T-helper 17 cell (primary cell): ENCODE measurements at regions not wholly inside any gene's neighbourhood (a gene's known extent, or its start where the extent isn't known, plus 50 kb on each side); places are given as distances from the start of the nearest gene placed in this dataset.

Experiments
- ATAC-seq: fragments of 150-1000 bp; cut with Tn5 transposase; 2 replicates; pipeline ENCODE4 v1.10.0; 2021; ENCODE audit warnings: mild to moderate bottlenecking, moderate library complexity
- DNase-seq, 3 donors: peaks; one replicate each; pipeline versions ENCODE4 v3.0.0 to v3.0.0-alpha.2; 2020 to 2021
- H3K9me3 ChIP-seq: one replicate; pipeline ENCODE4 v1.7.0; 2013; ENCODE audit warnings: low read length, mild to moderate bottlenecking; ENCODE audit not compliant: control insufficient read depth, poor library complexity, severe bottlenecking
- H3K27ac Mint-ChIP-seq: one replicate; pipeline ENCODE4 v1.8.0; 2022; ENCODE audit warnings: mild to moderate bottlenecking, moderate library complexity, mixed read lengths
- H3K27me3 Mint-ChIP-seq: one replicate; pipeline ENCODE4 v1.8.0; 2022; ENCODE audit warnings: mixed read lengths
- H3K36me3 Mint-ChIP-seq: one replicate; pipeline ENCODE4 v1.8.0; 2022; ENCODE audit warnings: low read depth, mixed read lengths
- H3K4me1 Mint-ChIP-seq: one replicate; pipeline ENCODE4 v1.8.0; 2022; ENCODE audit warnings: mild to moderate bottlenecking, mixed read lengths
- H3K4me3 Mint-ChIP-seq: one replicate; pipeline ENCODE4 v1.8.0; 2022; ENCODE audit warnings: mild to moderate bottlenecking, moderate library complexity, mixed read lengths

DNA sequence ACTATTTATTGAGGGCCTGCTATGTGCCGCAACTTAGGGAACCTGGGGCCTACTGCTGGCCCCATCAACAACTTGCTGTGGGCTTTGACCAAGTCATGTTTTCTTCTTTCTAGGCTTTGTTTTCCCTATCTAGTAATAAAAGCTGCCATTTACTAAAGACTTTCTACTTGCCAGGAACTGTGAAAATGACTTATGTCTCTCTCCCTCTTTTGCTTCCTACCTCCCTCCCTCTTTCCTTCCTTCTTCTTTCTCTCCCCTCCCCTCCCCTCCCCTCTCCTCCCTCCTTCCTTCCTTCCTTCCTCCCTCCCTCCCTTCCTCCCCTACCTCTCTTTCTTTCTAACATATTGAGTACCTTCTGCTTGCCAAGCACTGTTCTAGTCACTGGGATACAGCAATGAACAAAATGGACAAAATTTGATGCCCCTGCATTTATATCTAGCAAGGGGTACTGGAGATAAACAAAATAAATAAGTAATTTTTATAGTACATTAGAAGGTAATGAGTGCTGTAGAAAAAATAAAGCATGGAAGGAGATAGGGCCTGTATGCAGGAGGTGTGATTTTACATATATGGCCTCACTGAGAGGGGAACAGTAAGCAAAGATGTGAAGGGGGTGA is 170.3 kb upstream of the USP24 start:
- no peaks in the 10 kb centered on the region for H3K27me3 Mint-ChIP-seq
- no peak overlapping the region for H3K4me3 Mint-ChIP-seq
- H3K27ac Mint-ChIP-seq: peak overlapping the region; percentile 4
- ATAC-seq (no peak), DNase-seq (no peak)
- H3K4me1 Mint-ChIP-seq: no peaks in the 10 kb centered on the region
- no peaks in the 10 kb centered on the region for H3K9me3 ChIP-seq
- no peaks in the 10 kb centered on the region for H3K36me3 Mint-ChIP-seq

DNA sequence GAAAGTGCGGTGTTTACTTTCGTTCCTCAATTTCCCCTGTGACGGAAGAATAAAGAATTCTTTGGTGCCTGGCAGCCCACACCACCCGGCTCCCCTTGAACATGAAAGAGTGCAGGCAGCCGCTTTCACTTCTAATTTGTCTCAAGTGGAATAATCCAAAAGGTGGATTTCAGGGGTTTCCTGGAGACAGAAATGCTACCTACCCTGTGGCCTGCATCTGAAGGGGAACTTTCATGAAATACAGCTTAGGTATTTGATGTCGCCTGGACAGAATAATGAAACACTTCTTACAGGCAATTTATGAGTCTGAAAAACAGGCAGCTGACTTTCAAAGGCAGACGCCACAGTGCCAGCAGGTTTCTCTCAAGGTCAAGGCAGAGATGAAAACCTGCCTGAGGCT is 169.5 kb upstream of the USP24 start:
- Mint-ChIP-seq H3K4me1 (no peaks in the 10 kb centered on the region), H3K4me3 (peak overlapping the region; percentile 5), H3K27me3 (no peaks in the 10 kb centered on the region), H3K27ac (no peak overlapping the region), H3K36me3 (no peaks in the 10 kb centered on the region)
- no peaks in the 10 kb centered on the region for H3K9me3 ChIP-seq
- ATAC-seq (no peak), DNase-seq (no peak)

DNA sequence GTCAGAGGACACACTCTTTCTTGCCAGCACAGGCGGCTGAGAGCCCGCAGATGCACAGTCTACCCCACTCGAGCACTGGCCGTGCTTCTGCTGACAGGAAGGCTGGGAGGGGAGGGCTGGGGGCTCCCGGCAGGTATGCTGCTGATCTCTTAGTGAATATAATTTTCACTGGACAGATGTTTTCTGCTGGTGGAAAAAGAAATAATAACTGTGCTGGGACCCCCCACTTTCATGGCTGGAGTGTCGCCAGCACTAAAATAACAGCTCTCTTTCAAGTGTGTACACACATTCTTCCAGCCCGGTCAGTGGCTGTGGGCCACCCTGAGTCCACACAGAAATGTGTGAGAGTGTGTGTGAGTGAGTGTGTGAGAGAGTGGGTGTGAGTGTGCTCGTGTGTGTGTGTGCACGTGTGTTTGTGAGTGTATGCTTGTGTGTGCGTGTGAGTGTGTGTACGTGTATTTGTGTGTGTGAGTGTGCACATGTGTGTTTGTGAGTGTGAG is 167.7 kb upstream of the USP24 start:
- H3K4me1 Mint-ChIP-seq: peaks cover 9% of the 10 kb centered on the region
- H3K36me3 Mint-ChIP-seq: no peaks in the 10 kb centered on the region
- H3K9me3 ChIP-seq: no peaks in the 10 kb centered on the region
- peak overlapping the region; percentile 59 for H3K27ac Mint-ChIP-seq
- no peak overlapping the region for H3K4me3 Mint-ChIP-seq
- ATAC-seq (no peak), DNase-seq (no peak)
- H3K27me3 Mint-ChIP-seq: no peaks in the 10 kb centered on the region

- no peaks in the 10 kb centered on the region for H3K27me3 Mint-ChIP-seq
- no peaks in the 10 kb centered on the region for H3K9me3 ChIP-seq
- peaks cover 14% of the 10 kb centered on the region for H3K4me1 Mint-ChIP-seq
- peaks cover 3% of the 10 kb centered on the region for H3K36me3 Mint-ChIP-seq
- no peak overlapping the region for H3K4me3 Mint-ChIP-seq
- DNase-seq: no peak
- ATAC-seq: no peak
- H3K27ac Mint-ChIP-seq: no peak overlapping the region
Measured at GRCh38 chr1:55381983-55382382, 166.8 kb upstream of the USP24 start.

- ATAC-seq (no peak), DNase-seq (no peak)
- Mint-ChIP-seq H3K4me1 (peaks cover 14% of the 10 kb centered on the region), H3K36me3 (peaks cover 3% of the 10 kb centered on the region), H3K4me3 (no peak overlapping the region), H3K27me3 (no peaks in the 10 kb centered on the region), H3K27ac (no peak overlapping the region)
- no peaks in the 10 kb centered on the region for H3K9me3 ChIP-seq
Measured at GRCh38 chr1:55381491-55381890, 166.3 kb upstream of the USP24 start.

DNA sequence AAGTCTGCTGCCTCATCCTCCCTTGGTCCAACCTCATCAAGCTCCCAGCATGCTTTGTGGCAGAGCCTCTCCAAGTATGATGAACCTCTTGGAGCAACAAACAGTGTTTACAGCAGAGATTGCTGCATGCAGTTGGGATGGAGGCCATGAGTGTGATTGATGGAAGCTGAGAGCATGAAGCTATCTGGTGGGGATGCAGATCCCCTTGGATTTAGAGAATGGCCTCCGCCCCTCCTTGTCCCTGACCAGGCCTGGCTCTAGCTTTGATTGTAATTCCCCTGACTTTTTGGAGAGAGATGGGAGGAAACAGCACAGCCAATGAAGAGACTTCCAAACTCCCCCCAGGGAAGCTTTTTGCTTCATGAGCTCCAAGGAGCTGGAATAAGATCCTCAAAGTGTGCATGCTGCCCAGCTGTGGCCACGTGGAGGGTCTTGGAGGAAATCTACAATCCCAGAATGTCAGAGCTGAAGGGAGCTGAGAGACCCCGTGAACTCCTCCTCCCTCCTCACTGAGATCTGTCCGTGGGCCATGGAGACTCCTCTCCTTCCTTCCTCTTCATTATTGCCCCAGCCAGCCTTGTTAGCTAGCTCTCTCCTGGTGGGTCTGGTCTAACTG is 165.3 kb upstream of the USP24 start:
- no peaks in the 10 kb centered on the region for H3K9me3 ChIP-seq
- no peak overlapping the region for H3K27ac Mint-ChIP-seq
- peaks cover 14% of the 10 kb centered on the region for H3K4me1 Mint-ChIP-seq
- no peak overlapping the region for H3K4me3 Mint-ChIP-seq
- DNase-seq: no peak
- ATAC-seq: no peak
- peaks cover 3% of the 10 kb centered on the region for H3K36me3 Mint-ChIP-seq
- H3K27me3 Mint-ChIP-seq: no peaks in the 10 kb centered on the region

DNA sequence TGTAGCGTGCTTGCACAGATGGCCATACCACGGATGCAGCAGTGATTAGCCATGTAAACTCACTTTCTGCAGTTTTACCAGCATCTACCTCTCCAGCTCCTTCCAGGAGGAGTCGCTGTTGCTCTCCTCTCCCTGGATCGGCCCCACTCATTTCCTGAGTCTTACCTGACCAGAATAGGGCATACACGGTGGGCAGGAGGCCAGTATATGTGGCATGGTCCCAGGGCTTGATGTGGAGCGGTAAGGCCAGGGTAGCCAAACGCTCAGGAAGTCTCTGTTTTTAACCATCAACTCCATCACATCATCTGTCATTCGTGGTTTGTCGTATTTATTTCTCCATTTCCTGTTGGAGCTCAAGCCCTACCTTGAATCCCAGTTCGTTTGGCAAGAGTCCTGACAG is 163.4 kb upstream of the USP24 start:
- Mint-ChIP-seq H3K4me3 (no peak overlapping the region), H3K27me3 (no peaks in the 10 kb centered on the region), H3K36me3 (peaks cover 3% of the 10 kb centered on the region), H3K4me1 (peaks cover 15% of the 10 kb centered on the region), H3K27ac (peak overlapping the region; percentile 41)
- DNase-seq: no peak
- peak; percentile 42 for ATAC-seq
- no peaks in the 10 kb centered on the region for H3K9me3 ChIP-seq

GRCh38 chr1:55376897-55377296 is 161.7 kb upstream of the USP24 start:
- Mint-ChIP-seq H3K4me3 (no peak overlapping the region), H3K4me1 (peaks cover 15% of the 10 kb centered on the region)
- ATAC-seq: no peak

DNA sequence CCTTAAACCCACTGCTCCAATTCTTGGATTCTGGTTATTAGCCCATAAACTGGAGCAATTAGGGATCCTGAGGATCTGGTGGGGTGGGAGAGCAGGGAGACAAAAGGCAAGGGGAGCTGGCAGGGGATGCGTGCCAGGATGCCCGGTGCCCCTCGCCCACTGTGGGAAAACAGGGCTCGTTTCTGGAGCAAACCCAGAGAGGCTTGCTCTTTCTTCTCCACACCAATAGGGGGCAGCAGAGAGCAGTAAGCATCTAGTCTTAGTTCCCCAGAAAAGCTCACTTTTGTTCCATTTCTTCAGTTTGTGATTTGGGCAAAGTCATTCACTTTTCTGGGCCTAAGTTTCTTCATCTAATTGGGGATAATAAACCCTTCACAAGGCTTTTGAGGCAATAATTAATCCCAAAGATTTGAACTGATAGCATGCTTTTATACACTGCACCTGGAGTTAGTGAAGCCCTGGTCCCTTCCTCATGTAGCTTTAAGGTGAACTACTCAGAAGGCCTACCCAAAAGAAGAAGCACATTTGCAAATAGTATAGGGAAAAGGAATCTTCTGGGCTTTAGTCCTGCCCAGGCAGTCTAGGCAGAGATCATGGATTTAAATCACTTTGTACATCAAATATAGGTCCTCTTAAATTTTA is 160.6 kb upstream of the USP24 start:
- Mint-ChIP-seq H3K27me3 (no peaks in the 10 kb centered on the region), H3K4me3 (no peak overlapping the region), H3K36me3 (peaks cover 3% of the 10 kb centered on the region), H3K4me1 (peaks cover 18% of the 10 kb centered on the region), H3K27ac (no peak overlapping the region)
- ATAC-seq (no peak), DNase-seq (peak in 1 of 3 donors; percentile 12)
- H3K9me3 ChIP-seq: no peaks in the 10 kb centered on the region

More at GRCh38 chr1:55376897-55377296, 161.7 kb upstream of the USP24 start:
- H3K27ac Mint-ChIP-seq: no peak overlapping the region
- peaks cover 3% of the 10 kb centered on the region for H3K36me3 Mint-ChIP-seq
- no peaks in the 10 kb centered on the region for H3K27me3 Mint-ChIP-seq
- H3K9me3 ChIP-seq: no peaks in the 10 kb centered on the region
- DNase-seq: no peak

DNA sequence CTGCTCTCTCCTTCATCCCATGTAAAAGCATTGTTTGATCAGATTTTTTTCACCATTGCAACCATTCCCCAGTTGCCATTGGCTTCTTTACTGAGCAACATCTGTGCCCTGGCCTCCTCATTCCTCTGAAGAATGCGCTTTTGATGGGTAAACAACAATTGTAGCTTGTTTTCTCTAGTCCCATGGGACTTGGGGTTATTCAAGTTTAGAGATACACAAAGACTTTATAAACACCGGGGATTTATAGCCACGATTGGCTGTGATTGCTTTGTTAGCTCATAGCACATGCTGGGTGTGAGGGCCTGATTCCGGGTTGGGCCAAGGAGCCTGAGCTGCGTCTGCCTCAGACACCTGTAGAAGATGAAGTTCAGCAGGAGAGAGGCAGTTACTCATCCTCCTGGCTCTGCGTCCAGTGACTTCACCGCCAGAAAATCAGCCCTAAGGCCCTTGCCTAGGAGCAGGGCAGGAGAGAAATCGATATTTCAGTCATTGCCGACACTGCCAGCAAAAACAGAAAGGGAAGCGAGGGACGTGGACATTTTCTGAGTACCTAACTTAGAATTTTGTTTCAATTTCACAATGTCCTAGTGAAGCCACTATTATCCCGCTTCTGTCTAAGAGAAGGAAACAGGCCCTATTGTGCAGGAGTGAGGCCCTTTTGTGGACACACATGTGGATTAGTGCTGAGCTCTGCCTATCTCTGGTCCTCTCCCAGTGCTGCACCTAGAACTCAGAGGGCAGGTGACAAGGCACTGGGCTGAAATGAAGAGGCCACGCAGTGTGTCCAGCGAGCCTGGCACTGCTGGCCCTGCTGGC is 159.8 kb upstream of the USP24 start:
- no peak for DNase-seq
- ATAC-seq: no peak
- peaks cover 18% of the 10 kb centered on the region for H3K4me1 Mint-ChIP-seq
- H3K36me3 Mint-ChIP-seq: peaks cover 3% of the 10 kb centered on the region
- no peaks in the 10 kb centered on the region for H3K27me3 Mint-ChIP-seq
- H3K4me3 Mint-ChIP-seq: no peak overlapping the region
- peak overlapping the region; percentile 12 for H3K27ac Mint-ChIP-seq
- H3K9me3 ChIP-seq: no peaks in the 10 kb centered on the region

- Mint-ChIP-seq H3K27ac (no peak overlapping the region), H3K36me3 (peaks cover 3% of the 10 kb centered on the region), H3K4me3 (no peak overlapping the region), H3K27me3 (no peaks in the 10 kb centered on the region), H3K4me1 (peaks cover 17% of the 10 kb centered on the region)
- DNase-seq (no peak), ATAC-seq (no peak)
- peaks cover 1% of the 10 kb centered on the region for H3K9me3 ChIP-seq
Measured at GRCh38 chr1:55374216-55374615, 159.1 kb upstream of the USP24 start.

DNA sequence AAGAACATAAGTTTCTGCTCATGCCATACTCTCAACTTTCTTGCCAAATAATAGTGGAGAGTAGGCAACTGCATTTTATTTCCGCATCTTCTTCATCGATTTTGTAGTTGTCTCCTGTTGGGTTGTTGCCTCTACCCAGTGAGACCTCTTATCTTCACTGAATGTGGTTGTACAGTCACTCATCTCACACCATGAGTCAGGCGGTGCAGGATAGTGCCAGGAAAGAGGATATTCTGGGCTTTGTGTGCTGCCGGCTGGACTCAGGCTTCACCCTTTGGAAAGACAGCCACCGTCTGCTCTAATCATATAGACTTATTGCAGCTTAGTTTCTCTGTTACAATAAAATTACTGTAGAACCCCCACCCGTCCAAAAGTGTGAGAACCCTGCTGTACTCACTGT is 154.3 kb upstream of the USP24 start:
- Mint-ChIP-seq H3K27ac (no peak overlapping the region), H3K36me3 (no peaks in the 10 kb centered on the region), H3K4me1 (peaks cover 4% of the 10 kb centered on the region), H3K27me3 (no peaks in the 10 kb centered on the region), H3K4me3 (no peak overlapping the region)
- ATAC-seq (no peak), DNase-seq (no peak)
- peaks cover 3% of the 10 kb centered on the region for H3K9me3 ChIP-seq

DNA sequence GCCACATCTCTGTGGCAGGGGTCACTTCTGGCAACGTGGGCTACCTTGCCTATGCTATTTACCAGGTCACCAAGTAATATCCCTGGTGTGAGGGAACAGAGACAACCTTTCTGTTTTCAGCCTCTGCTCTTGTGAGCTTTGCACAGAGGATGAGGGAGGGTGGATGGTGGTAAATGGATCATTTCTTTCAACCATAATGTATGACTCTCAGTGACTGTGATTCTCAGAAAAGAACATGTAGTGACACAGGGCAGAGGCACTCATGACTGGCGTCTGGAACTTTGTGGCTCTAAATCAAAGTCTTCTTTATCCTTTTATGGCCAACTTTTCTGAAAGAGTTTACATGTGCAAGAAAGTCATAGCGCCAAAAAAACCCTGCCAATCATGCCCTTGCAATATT is 153.5 kb upstream of the USP24 start:
- Mint-ChIP-seq H3K27ac (no peak overlapping the region), H3K27me3 (no peaks in the 10 kb centered on the region), H3K4me3 (no peak overlapping the region), H3K36me3 (no peaks in the 10 kb centered on the region), H3K4me1 (peaks cover 9% of the 10 kb centered on the region)
- ATAC-seq: no peak
- no peak for DNase-seq
- H3K9me3 ChIP-seq: peaks cover 3% of the 10 kb centered on the region
